Gastroesophageal sphincter (tissue), 4 donors: ENCODE measurements at regions not wholly inside any gene's neighbourhood (a gene's known extent, or its start where the extent isn't known, plus 50 kb on each side); places are given as distances from the start of the nearest gene placed in this dataset.

Experiments
- ATAC-seq: fragments of 150-250 bp; one replicate; pipeline ENCODE4 v1.9.1; 2016; ENCODE audit warnings: mild to moderate bottlenecking, moderate library complexity
- H3K27ac ChIP-seq, 4 donors: fragments of 200-600 bp; sonication (generic) in 3 of 4; 1 replicate in 3 of 4; 2 replicates in 1 of 4; pipeline ENCODE4 v1.5.1; 2016 to 2019
- H3K27me3 ChIP-seq: fragments of 200-600 bp; sonication (generic); one replicate; pipeline ENCODE4 v1.5.1; 2019
- H3K36me3 ChIP-seq, 2 donors: fragments of 200-600 bp; sonication (generic); one replicate each; pipeline ENCODE4 v1.5.1; 2019; ENCODE audit warnings: control low read depth in 1 of 2
- H3K4me1 ChIP-seq, 3 donors: fragments of 200-600 bp; sonication (generic); 1 replicate in 2 of 3; 2 replicates in 1 of 3; pipeline ENCODE4 v1.5.1; 2016 to 2019; ENCODE audit warnings: control low read depth in 2 of 3
- H3K4me3 ChIP-seq, 2 donors: fragments of 200-600 bp; sonication (generic); one replicate each; pipeline ENCODE4 v1.5.1; 2019; ENCODE audit warnings: mild to moderate bottlenecking in 1 of 2, moderate library complexity in 1 of 2
- H3K9me3 ChIP-seq, 3 donors: fragments of 200-600 bp; sonication (generic); one replicate each; pipeline ENCODE4 v1.5.1; 2017 to 2019; ENCODE audit warnings: control low read depth in 2 of 3
- CTCF ChIP-seq, 4 experiments: fragments of 200-600 bp in 2 of 4; fragments of 450-650 bp in 2 of 4; sonication (generic) in 1 of 4; IDR thresholded peaks; one replicate each; pipeline ENCODE4 v1.5.1; 2017 to 2019; ENCODE audit warnings: antibody characterized with exemption in 4 of 4, mild to moderate bottlenecking in 2 of 4, moderate library complexity in 2 of 4
- EP300 ChIP-seq: sonication (generic); formaldehyde crosslinking; IDR thresholded peaks from one replicate; pipeline ENCODE4 v1.6.1; 2017; ENCODE audit warnings: antibody characterized with exemption, mild to moderate bottlenecking
- POLR2A ChIP-seq, 2 donors: fragments of 450-650 bp; IDR thresholded peaks; one replicate each; pipeline ENCODE4 v1.6.1; 2017; ENCODE audit warnings: antibody characterized with exemption in 2 of 2, mild to moderate bottlenecking in 2 of 2, moderate library complexity in 1 of 2
- POLR2AphosphoS5 ChIP-seq: sonication (generic); formaldehyde crosslinking; IDR thresholded peaks from one replicate; pipeline ENCODE4 v1.6.1; 2017; ENCODE audit warnings: antibody characterized with exemption
- WGBS, 2 donors: methylation state at CpG; one replicate each; pipeline ENCODE4 v1.1.5; 2018; ENCODE audit warnings: low coverage in 1 of 2; 5-methylcytosine and 5-hydroxymethylcytosine counted together

GRCh38 chr6:51129043-51129442 is 310.4 kb downstream of the TFAP2B start:
- no peaks in the 10 kb centered on the region for H3K36me3 ChIP-seq
- H3K27ac ChIP-seq: no peak overlapping the region
- no peak for ATAC-seq
- TF ChIP-seq EP300: no peak
- no peak for TF ChIP-seq POLR2A (IDR thresholded peaks at IDR 0.05)
- no peak for TF ChIP-seq POLR2AphosphoS5
- no peak for TF ChIP-seq CTCF (IDR thresholded peaks at IDR 0.05)
- no peaks in the 10 kb centered on the region for H3K27me3 ChIP-seq
- peaks cover 0 to 8% (median 0%) of the 10 kb centered on the region in 3 donors for H3K9me3 ChIP-seq
- no peak overlapping the region for H3K4me3 ChIP-seq
- H3K4me1 ChIP-seq: no peaks in the 10 kb centered on the region

- Histone ChIP-seq H3K4me1 (no peaks in the 10 kb centered on the region), H3K4me3 (no peak overlapping the region), H3K9me3 (peaks cover 0 to 12% (median 0%) of the 10 kb centered on the region in 3 donors), H3K27me3 (no peaks in the 10 kb centered on the region), H3K27ac (no peak overlapping the region), H3K36me3 (no peaks in the 10 kb centered on the region)
- ATAC-seq: no peak
- no peak for TF ChIP-seq POLR2A (IDR thresholded peaks at IDR 0.05)
- no peak for TF ChIP-seq EP300
- TF ChIP-seq CTCF (IDR thresholded peaks at IDR 0.05): no peak
- no peak for TF ChIP-seq POLR2AphosphoS5
Observed at GRCh38 chr6:51137777-51138176, 319.1 kb downstream of the TFAP2B start.

GRCh38 chr6:51139950-51140385 is 321.3 kb downstream of the TFAP2B start:
- no peak for ATAC-seq
- H3K4me1 ChIP-seq: no peaks in the 10 kb centered on the region
- H3K4me3 ChIP-seq: no peak overlapping the region
- H3K36me3 ChIP-seq: no peaks in the 10 kb centered on the region
- peaks cover 0 to 12% (median 0%) of the 10 kb centered on the region in 3 donors for H3K9me3 ChIP-seq
- no peak overlapping the region for H3K27ac ChIP-seq
- TF ChIP-seq EP300: no peak
- TF ChIP-seq POLR2A (IDR thresholded peaks at IDR 0.05): no peak
- TF ChIP-seq CTCF (IDR thresholded peaks at IDR 0.05): no peak
- TF ChIP-seq POLR2AphosphoS5: no peak
- H3K27me3 ChIP-seq: no peaks in the 10 kb centered on the region
- 51 to 57% methylated on average over 3 of the region's 3 CpGs for WGBS, 2 donors

GRCh38 chr6:51141080-51141479 is 322.4 kb downstream of the TFAP2B start:
- Histone ChIP-seq H3K27ac (no peak overlapping the region), H3K4me1 (no peaks in the 10 kb centered on the region), H3K27me3 (no peaks in the 10 kb centered on the region), H3K4me3 (no peak overlapping the region), H3K36me3 (no peaks in the 10 kb centered on the region), H3K9me3 (peaks cover 0 to 5% (median 0%) of the 10 kb centered on the region in 3 donors)
- WGBS, 2 donors: 63 to 80% methylated on average over 1 to 2 of the region's 2 CpGs
- no peak for TF ChIP-seq POLR2AphosphoS5
- TF ChIP-seq EP300: no peak
- TF ChIP-seq CTCF (IDR thresholded peaks at IDR 0.05): no peak
- TF ChIP-seq POLR2A (IDR thresholded peaks at IDR 0.05): no peak
- ATAC-seq: no peak

GRCh38 chr6:51147756-51148155 is 329.1 kb downstream of the TFAP2B start:
- no peak for ATAC-seq
- Histone ChIP-seq H3K9me3 (no peaks in the 10 kb centered on the region), H3K4me1 (no peaks in the 10 kb centered on the region), H3K27ac (no peak overlapping the region), H3K4me3 (no peak overlapping the region), H3K36me3 (no peaks in the 10 kb centered on the region), H3K27me3 (no peaks in the 10 kb centered on the region)
- WGBS, 2 donors: 72 to 78% methylated on average over 3 of the region's 3 CpGs
- no peak for TF ChIP-seq POLR2A (IDR thresholded peaks at IDR 0.05)
- TF ChIP-seq CTCF (IDR thresholded peaks at IDR 0.05): no peak
- no peak for TF ChIP-seq POLR2AphosphoS5
- TF ChIP-seq EP300: no peak
